ENCODE measurements at regions not wholly inside any gene's neighbourhood (a gene's known extent, or its start where the extent isn't known, plus 50 kb on each side); places are given as distances from the start of the nearest gene placed in this dataset.

DNA sequence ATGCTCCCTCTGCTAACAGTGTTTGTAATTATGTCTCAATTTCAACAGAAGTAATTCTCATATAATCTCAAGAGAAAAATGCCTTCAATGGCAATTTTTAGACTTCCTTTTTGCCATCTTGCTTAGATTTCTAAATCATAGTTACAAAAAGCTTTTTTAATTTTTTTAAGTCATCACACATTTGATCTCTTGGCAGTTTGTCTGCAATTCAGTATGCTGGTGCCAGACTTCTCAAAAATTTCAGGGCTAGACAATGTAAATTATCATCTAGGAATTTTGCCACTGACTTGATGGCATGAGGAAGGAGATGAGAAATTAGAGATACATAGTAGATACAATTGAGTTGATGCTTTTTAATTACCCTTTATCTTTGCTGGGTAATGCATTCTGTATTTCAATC, 1176.7 kb upstream of the CNTN5 start:
- TF ChIP-seq, protein P1, sequence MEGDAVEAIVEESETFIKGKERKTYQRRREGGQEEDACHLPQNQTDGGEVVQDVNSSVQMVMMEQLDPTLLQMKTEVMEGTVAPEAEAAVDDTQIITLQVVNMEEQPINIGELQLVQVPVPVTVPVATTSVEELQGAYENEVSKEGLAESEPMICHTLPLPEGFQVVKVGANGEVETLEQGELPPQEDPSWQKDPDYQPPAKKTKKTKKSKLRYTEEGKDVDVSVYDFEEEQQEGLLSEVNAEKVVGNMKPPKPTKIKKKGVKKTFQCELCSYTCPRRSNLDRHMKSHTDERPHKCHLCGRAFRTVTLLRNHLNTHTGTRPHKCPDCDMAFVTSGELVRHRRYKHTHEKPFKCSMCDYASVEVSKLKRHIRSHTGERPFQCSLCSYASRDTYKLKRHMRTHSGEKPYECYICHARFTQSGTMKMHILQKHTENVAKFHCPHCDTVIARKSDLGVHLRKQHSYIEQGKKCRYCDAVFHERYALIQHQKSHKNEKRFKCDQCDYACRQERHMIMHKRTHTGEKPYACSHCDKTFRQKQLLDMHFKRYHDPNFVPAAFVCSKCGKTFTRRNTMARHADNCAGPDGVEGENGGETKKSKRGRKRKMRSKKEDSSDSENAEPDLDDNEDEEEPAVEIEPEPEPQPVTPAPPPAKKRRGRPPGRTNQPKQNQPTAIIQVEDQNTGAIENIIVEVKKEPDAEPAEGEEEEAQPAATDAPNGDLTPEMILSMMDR (IDR thresholded peaks at IDR 0.05; ENCODE audit: low read depth, low read length) = no peak
- TF ChIP-seq, protein P2, sequence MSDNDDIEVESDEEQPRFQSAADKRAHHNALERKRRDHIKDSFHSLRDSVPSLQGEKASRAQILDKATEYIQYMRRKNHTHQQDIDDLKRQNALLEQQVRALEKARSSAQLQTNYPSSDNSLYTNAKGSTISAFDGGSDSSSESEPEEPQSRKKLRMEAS (IDR thresholded peaks at IDR 0.05; ENCODE audit: low read depth, low read length) = no peak

All from NB4 (cell line).